Astrocyte of the cerebellum (primary cell): ENCODE measurements at regions not wholly inside any gene's neighbourhood (a gene's known extent, or its start where the extent isn't known, plus 50 kb on each side); places are given as distances from the start of the nearest gene placed in this dataset.

Source experiments
- DNase-seq: peaks from one replicate; pipeline ENCODE4 v3.0.0-alpha.2; 2011; ENCODE audit warnings: low read depth
- H3K4me3 ChIP-seq: 2 replicates; pipeline ENCODE4 v1.5.1; 2011; ENCODE audit warnings: mild to moderate bottlenecking, low read depth, low read length, moderate library complexity
- in situ Hi-C: cut with HindIII; loops from 2 replicates; pipeline ENCODE4 v1.10.0; 2017; ENCODE audit warnings: low sequenced_read_pairs
- TF ChIP-seq, protein P1 (sequence below): IDR thresholded peaks from 2 replicates; pipeline ENCODE4 v1.5.1; 2012; ENCODE audit warnings: low read length, low read depth, moderate library complexity, mild to moderate bottlenecking; ENCODE audit errors: missing control alignments

DNA sequence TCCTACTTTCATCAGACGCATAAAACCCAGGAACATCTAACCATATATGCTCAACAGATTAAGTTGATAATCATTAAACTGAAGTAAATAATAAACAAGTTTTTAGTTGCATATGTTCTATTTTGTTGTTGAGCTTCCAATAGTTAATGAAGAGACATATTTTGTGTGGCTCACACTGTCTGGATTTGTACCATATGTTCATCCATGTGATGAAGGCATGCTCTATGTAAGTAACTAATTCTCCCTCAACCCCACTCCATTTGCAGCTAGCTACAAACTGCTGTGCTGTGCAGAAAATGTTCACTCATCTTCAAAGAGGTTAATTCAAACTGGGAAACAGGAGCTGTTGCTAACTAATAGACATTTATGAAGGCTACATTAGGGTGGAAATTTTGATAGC lies 589.7 kb upstream of the LRRC4C start:
- H3K4me3 ChIP-seq = no peak overlapping the region
- DNase-seq = no peak
- in situ Hi-C loops = no loop called here
- TF ChIP-seq, protein P1, sequence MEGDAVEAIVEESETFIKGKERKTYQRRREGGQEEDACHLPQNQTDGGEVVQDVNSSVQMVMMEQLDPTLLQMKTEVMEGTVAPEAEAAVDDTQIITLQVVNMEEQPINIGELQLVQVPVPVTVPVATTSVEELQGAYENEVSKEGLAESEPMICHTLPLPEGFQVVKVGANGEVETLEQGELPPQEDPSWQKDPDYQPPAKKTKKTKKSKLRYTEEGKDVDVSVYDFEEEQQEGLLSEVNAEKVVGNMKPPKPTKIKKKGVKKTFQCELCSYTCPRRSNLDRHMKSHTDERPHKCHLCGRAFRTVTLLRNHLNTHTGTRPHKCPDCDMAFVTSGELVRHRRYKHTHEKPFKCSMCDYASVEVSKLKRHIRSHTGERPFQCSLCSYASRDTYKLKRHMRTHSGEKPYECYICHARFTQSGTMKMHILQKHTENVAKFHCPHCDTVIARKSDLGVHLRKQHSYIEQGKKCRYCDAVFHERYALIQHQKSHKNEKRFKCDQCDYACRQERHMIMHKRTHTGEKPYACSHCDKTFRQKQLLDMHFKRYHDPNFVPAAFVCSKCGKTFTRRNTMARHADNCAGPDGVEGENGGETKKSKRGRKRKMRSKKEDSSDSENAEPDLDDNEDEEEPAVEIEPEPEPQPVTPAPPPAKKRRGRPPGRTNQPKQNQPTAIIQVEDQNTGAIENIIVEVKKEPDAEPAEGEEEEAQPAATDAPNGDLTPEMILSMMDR = no peak

DNA sequence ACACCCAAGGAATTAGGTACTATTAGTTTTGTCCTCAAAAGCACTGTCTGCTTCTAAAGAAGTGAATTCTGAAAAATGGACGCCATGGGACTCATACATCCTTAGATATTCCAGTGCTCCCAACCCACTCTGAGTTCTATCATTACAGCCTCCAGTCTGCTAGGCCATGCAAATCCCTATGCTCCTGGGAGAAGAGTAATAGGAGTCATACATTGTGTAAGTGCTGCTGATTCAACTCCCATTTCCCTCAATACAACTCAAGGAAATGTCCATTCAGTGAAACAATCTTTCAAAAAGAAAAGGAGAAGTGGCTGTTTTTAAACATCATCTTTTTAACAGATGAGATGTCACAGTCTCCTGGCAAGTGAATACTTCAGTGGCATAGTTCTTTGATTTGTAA lies 590.2 kb upstream of the LRRC4C start:
- no peak overlapping the region for H3K4me3 ChIP-seq
- DNase-seq = no peak
- TF ChIP-seq, protein P1 = no peak
- in situ Hi-C loops = no loop called here

DNA sequence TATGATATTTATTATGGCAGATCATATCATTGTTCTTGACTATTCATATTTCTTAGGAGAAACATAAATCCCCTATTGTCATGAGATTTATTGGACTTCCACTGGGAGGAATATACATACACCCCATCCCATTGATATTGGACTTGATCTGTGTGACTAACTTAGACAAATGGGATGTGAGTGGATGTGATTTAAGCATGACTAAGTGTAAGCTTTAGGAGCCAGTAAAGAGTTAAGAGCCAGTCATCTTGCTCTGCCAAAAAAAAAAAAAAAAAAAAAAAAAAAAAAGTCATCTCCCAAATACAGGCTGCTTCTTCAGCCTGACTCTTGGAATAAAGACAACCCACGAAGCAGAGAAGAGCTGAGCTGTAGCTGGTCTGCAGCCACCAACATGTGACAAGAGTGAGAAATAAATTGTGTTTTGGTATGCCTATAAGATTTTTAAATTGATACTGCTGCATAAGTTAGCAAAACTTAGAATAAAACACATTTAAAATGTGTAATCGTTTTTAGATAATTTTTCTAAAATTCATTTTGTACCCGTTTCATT lies 595.0 kb upstream of the LRRC4C start:
- in situ Hi-C loops = no loop called here
- TF ChIP-seq, protein P1 = no peak
- H3K4me3 ChIP-seq = no peak overlapping the region
- no peak for DNase-seq

DNA sequence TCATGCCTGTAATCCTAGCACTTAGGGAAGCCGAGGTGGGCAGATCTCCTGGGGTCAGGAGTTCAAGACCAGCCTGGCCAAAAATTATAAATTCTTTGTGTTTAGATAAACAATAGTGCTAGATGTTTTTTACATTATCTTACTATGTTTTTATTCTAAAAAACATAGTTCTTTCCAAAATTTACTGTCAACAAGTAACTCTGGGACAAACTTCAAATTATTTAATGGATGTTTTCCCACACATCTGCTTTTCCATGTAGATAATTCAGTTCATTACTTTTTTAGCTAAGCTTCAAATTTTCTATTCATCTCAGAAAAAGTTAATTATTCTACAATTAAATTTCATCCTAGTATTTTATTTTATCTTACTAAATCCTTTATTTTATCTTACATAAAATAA lies 596.2 kb upstream of the LRRC4C start:
- no peak overlapping the region for H3K4me3 ChIP-seq
- in situ Hi-C loops = no loop called here
- DNase-seq = no peak
- TF ChIP-seq, protein P1 = no peak

DNA sequence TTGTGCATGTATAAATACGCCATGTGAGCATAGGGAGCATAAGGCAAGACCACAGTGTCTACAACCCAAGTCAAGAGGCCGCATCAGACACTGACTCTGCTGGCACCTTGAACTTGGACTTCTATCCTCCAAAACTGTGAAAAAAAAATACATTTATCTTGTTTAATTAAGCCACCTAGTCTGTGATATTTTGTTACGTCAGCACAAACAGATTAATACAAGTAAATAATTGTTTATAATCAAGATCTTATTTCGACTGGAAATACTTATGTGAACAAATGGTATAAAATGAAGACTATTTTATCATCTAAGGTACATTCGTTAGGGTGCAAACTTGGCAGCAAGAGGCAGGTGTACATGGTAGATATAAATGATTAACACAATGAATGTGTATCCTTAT lies 599.3 kb upstream of the LRRC4C start:
- no peak for DNase-seq
- H3K4me3 ChIP-seq = no peak overlapping the region
- TF ChIP-seq, protein P1 = no peak
- in situ Hi-C loops = no loop called here

DNA sequence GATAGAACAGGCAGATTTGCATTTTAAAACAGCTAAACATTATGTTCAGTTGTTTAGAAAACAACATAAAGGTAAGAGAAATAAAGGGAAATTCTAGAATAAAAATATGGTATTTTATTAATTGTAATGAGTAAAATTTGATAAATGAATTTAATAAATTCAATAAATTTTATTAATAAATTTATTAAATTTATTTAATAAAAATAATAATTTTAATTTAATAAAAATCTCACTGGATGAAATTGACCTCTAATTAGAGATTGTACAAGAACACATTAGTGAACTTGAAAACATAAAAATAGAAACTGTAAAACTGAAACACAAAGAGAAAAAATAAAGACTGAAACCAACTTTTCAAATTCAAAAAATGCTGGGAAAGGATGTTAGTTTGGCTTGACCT lies 605.7 kb upstream of the LRRC4C start:
- TF ChIP-seq, protein P1 = no peak
- in situ Hi-C loops = no loop called here
- no peak for DNase-seq
- H3K4me3 ChIP-seq = no peak overlapping the region

DNA sequence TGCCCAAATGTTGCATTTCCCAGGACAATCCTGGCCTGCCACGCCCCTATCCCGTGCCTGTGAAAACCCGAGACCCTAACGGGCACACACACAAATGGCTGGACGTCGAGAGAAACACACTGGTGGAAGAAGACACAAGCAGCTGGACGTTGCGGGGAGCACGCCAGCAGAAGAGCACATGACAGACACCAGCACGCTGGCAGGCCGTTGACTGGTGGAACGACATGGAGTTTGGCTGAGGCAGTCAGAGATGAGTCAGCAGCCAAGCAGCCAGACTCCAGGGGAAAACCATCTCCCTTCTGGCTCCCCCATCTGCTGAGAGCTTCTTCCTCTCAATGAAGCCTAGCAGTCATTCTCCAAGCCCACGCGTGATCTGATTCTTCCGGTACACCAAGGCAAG lies 606.7 kb upstream of the LRRC4C start:
- DNase-seq = no peak
- in situ Hi-C loops = no loop called here
- TF ChIP-seq, protein P1 = no peak
- no peak overlapping the region for H3K4me3 ChIP-seq
